ENCODE measurements at regions not wholly inside any gene's neighbourhood (a gene's known extent, or its start where the extent isn't known, plus 50 kb on each side); places are given as distances from the start of the nearest gene placed in this dataset.

- Mint-ChIP-seq H3K27me3 (ENCODE audit: unreplicated experiment) (no peaks in the 10 kb centered on the region), H3K9me3 (ENCODE audit: unreplicated experiment) (peaks cover 7% of the 10 kb centered on the region), H3K4me3 (ENCODE audit: unreplicated experiment) (no peak overlapping the region), H3K4me1 (ENCODE audit: low read depth, unreplicated experiment) (peaks cover 11% of the 10 kb centered on the region), H3K36me3 (ENCODE audit: unreplicated experiment) (no peaks in the 10 kb centered on the region), H3K27ac (ENCODE audit: unreplicated experiment) (peak overlapping the region; percentile 68)
- peak; percentile 23 for DNase-seq
- TF ChIP-seq CTCF (IDR thresholded peaks at IDR 0.05; ENCODE audit: partially characterized antibody, unreplicated experiment): no peak
These were observed 288.4 kb downstream of the MTRR start for GRCh38 chr5:8157320-8157822.

GRCh38 chr5:8176101-8176693 lies 307.2 kb downstream of the MTRR start:
- Mint-ChIP-seq H3K36me3 (ENCODE audit: unreplicated experiment) (no peaks in the 10 kb centered on the region), H3K4me1 (ENCODE audit: low read depth, unreplicated experiment) (no peaks in the 10 kb centered on the region), H3K27me3 (ENCODE audit: unreplicated experiment) (no peaks in the 10 kb centered on the region), H3K4me3 (ENCODE audit: unreplicated experiment) (no peak overlapping the region), H3K27ac (ENCODE audit: unreplicated experiment) (no peak overlapping the region), H3K9me3 (ENCODE audit: unreplicated experiment) (no peaks in the 10 kb centered on the region)
- DNase-seq: no peak
- TF ChIP-seq CTCF (IDR thresholded peaks at IDR 0.05; ENCODE audit: partially characterized antibody, unreplicated experiment): no peak

- Mint-ChIP-seq H3K27me3 (ENCODE audit: unreplicated experiment) (peaks cover 2% of the 10 kb centered on the region), H3K4me1 (ENCODE audit: low read depth, unreplicated experiment) (no peaks in the 10 kb centered on the region), H3K4me3 (ENCODE audit: unreplicated experiment) (no peak overlapping the region), H3K27ac (ENCODE audit: unreplicated experiment) (no peak overlapping the region), H3K36me3 (ENCODE audit: unreplicated experiment) (no peaks in the 10 kb centered on the region), H3K9me3 (ENCODE audit: unreplicated experiment) (peaks cover 2% of the 10 kb centered on the region)
- TF ChIP-seq CTCF (IDR thresholded peaks at IDR 0.05; ENCODE audit: partially characterized antibody, unreplicated experiment): peak; percentile 93
- peak; percentile 82 for DNase-seq
These were observed 315.6 kb downstream of the MTRR start for GRCh38 chr5:8184455-8185063.

- DNase-seq: no peak
- Mint-ChIP-seq H3K9me3 (ENCODE audit: unreplicated experiment) (peaks cover 2% of the 10 kb centered on the region), H3K27ac (ENCODE audit: unreplicated experiment) (no peak overlapping the region)
These were observed 316.9 kb downstream of the MTRR start for GRCh38 chr5:8185852-8186251.

More at GRCh38 chr5:8185852-8186251, 316.9 kb downstream of the MTRR start:
- no peak for TF ChIP-seq CTCF (IDR thresholded peaks at IDR 0.05; ENCODE audit: partially characterized antibody, unreplicated experiment)
- H3K36me3 Mint-ChIP-seq (ENCODE audit: unreplicated experiment): no peaks in the 10 kb centered on the region
- H3K27me3 Mint-ChIP-seq (ENCODE audit: unreplicated experiment): peaks cover 2% of the 10 kb centered on the region
- no peaks in the 10 kb centered on the region for H3K4me1 Mint-ChIP-seq (ENCODE audit: low read depth, unreplicated experiment)
- no peak overlapping the region for H3K4me3 Mint-ChIP-seq (ENCODE audit: unreplicated experiment)
